SK-N-SH (cell line): ENCODE measurements at regions not wholly inside any gene's neighbourhood (a gene's known extent, or its start where the extent isn't known, plus 50 kb on each side); places are given as distances from the start of the nearest gene placed in this dataset.

Experiments
- CTCF ChIP-seq: fragments of 200-600 bp; sonication (generic); IDR thresholded peaks from 2 replicates; pipeline ENCODE4 v1.6.1; 2017; ENCODE audit warnings: antibody characterized with exemption, mild to moderate bottlenecking, moderate library complexity
- EP300 ChIP-seq, 2 experiments: IDR thresholded peaks; 2 replicates each; pipeline versions ENCODE4 v1.4.0 to v1.6.1; 2012; ENCODE audit warnings: borderline replicate concordance in 1 of 2, low read depth in 1 of 2, low read length in 1 of 2
- EZH2phosphoT487 ChIP-seq: fragments of 200-600 bp; sonication (generic); IDR thresholded peaks from 2 replicates; pipeline ENCODE4 v1.6.1; 2017; ENCODE audit warnings: low read depth, mixed run types, mild to moderate bottlenecking, antibody characterized with exemption, moderate library complexity, borderline replicate concordance
- FOXM1 ChIP-seq: IDR thresholded peaks from 2 replicates; pipeline ENCODE4 v1.4.0; 2012; ENCODE audit warnings: low read depth, mild to moderate bottlenecking
- MAX ChIP-seq: IDR thresholded peaks from 2 replicates; pipeline ENCODE4 v1.4.0; 2012; ENCODE audit warnings: low read depth
- NFIC ChIP-seq: IDR thresholded peaks from 2 replicates; pipeline ENCODE4 v1.4.0; 2012; ENCODE audit warnings: borderline replicate concordance
- PBX3 ChIP-seq: IDR thresholded peaks from 2 replicates; pipeline ENCODE4; 2012
- POLR2AphosphoS5 ChIP-seq: IDR thresholded peaks from 2 replicates; pipeline ENCODE4 v1.6.1; 2012; ENCODE audit warnings: low read depth, low read length
- RCOR1 ChIP-seq: fragments of 150-350 bp; IDR thresholded peaks from 2 replicates; pipeline ENCODE4 v1.6.1; 2017; ENCODE audit warnings: antibody characterized with exemption, low read length
- RFX5 ChIP-seq: IDR thresholded peaks from 2 replicates; pipeline ENCODE4 v1.6.1; 2012; ENCODE audit warnings: mild to moderate bottlenecking, improper control_type of control experiment, low read length
- TAF1 ChIP-seq: IDR thresholded peaks from 2 replicates; pipeline ENCODE4 v1.6.1; 2012; ENCODE audit warnings: low read depth, mild to moderate bottlenecking, low read length, moderate library complexity, borderline replicate concordance
- YY1 ChIP-seq: IDR thresholded peaks from 2 replicates; pipeline ENCODE4 v1.4.0; 2012; ENCODE audit warnings: low read depth, mild to moderate bottlenecking

- TF ChIP-seq TAF1 (no peak), MAX (no peak), CTCF (no peak), EP300 (IDR thresholded peaks at IDR 0.05; ENCODE audit: borderline replicate concordance in 1 of 2, low read depth in 1 of 2, low read length in 1 of 2) (no peak), PBX3 (no peak), YY1 (no peak), EZH2phosphoT487 (no peak), POLR2AphosphoS5 (no peak), FOXM1 (no peak), NFIC (no peak), RCOR1 (no peak), RFX5 (no peak)
Observed at GRCh38 chr2:53234548-53234903, 533.1 kb upstream of the CHAC2 start.
